HG03565 (cell line): ENCODE measurements at regions not wholly inside any gene's neighbourhood (a gene's known extent, or its start where the extent isn't known, plus 50 kb on each side); places are given as distances from the start of the nearest gene placed in this dataset.

Experiments used
- ATAC-seq: cut with Tn5 transposase; IDR thresholded peaks from one replicate; pipeline ENCODE4 v1.9.1; 2021; ENCODE audit warnings: mild to moderate bottlenecking, moderate library complexity; ENCODE audit not compliant: unreplicated experiment

DNA sequence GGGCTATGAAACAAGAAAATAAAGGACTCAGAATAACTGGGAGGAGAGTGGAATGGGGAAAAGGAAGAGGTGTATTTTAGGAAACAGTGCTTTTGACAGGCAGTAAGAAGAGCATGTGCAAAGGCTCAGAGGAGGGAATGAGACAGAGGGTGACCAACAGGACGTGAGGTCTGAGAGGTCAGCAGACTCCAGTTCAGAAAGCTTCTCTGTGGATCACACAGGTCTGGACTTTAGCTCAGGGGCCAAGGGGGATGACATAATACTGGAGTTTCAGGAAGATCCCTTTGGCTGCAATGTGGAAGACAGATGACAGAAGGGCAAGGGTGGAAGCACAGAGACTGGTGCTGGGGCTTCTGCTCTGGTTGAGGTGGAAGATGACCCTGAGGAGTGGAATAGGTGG lies 489.9 kb upstream of the CDH5 start:
- ATAC-seq: no peak

DNA sequence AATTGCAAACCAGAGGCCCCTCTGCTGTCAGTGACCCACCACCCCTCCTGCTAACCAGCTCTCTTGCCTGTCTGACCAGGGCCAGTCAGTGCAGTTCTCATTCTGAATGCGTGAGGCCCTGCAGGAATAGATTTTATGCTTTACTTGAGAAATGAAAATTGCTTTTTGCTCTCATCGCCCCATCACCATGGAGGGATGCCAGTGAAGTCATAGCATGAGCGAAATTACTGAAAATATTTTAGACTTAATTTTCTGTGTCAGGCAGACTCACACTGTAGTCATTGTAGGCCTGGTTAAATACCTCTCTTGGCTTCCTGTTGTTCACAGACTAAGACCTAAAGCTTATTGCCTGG lies 490.5 kb upstream of the CDH5 start:
- no peak for ATAC-seq

DNA sequence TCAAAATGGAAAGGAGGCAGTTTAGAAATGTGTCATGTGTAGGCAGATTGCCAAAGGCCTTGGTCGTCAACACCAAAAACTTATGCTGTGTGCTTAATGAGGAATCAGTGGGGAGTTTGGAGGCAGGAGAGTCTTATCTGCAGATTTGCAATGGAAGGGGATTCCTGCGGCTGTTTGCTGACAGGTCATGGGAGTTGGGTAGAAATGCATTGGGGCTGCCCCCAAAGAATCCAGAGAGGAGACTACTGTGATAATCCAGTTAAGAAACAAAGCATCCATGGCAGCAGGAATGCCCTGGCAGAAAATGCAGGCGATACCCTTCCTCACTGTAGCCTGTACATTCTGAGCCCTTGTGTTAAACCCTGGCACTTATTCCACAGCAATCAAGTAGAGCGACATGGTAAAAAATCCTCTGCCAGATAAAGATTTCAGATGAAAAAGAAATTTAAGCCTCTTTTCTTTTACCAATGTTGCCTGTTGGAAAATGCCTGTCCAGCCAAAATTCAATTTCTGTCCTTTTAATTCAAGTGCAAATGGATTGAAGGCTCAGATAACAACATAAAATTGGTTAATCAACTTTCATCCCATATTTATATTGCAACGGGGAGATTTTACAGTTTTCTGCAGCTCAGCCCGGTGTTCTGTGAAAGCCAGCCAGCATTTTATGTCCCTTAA lies 491.0 kb upstream of the CDH5 start:
- ATAC-seq: no peak

DNA sequence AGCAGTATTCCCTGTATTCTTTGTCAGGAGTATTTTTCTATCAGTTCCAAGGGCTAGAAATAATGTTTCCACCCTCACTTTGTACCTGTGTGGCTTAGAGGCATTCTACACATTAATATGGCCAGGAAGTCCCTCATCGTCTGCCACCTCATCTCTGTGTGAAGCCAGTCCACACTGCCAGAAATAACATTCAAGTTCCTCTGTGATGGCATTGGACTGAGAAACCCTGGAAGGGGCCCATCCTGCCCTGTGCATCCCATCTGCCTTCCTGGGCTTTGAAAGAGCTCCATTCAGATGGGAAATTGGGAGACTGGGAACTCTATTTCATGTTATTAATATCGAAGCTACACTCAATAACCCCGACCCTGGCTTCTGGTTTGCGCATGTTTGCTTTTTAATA lies 497.2 kb upstream of the CDH5 start:
- ATAC-seq: no peak

DNA sequence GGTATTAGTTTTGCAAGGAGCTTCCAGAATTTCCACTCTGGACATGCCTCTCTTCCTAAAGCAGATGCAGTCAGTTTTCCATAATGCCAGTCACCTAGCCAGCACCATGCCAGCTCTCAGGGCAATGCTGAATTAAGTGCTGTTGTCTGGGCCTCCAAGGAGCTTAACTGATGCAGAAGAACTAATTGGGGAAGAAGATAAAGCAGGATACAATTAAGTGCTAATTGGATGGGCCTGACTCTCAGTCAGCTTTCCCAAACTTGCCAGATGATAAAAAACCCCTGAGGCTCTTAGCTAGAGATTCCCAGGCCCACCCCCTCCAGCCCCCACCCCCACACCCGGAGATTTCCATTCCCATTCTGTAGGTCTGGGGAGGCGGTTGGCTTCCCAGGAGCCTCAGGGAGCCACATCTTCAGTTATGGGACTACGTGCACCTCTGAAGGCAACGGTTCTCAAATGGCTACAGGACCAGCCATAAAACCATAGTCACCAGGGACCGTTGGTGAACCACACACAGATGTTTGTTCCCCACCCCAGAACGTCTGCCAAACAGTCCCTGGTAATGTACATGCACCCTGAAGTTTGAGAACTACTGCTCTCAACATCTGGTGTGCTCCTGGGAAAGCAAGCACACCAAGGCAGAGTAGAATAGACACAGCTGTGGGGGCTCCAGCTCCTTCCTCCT lies 499.1 kb upstream of the CDH5 start:
- ATAC-seq: no peak

DNA sequence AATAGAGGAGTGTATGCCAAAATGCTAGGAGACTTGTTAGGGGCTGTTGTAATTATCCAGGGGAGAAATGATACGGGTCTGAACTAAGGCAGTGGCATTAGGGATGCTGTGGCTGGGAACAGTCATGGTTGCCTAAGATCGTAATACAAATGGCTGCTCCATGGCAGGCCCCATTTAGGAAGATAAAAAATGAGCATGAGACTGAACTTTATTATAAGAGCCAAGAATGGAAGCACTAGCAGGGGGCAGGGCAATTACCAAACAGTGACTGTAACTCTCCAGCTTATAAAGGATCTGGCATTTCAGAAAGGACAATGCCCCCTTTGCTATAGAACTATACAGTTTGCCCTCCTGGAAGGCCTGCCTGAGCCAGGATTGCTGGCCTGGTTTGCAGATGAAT lies 503.3 kb upstream of the CDH5 start:
- no peak for ATAC-seq

DNA sequence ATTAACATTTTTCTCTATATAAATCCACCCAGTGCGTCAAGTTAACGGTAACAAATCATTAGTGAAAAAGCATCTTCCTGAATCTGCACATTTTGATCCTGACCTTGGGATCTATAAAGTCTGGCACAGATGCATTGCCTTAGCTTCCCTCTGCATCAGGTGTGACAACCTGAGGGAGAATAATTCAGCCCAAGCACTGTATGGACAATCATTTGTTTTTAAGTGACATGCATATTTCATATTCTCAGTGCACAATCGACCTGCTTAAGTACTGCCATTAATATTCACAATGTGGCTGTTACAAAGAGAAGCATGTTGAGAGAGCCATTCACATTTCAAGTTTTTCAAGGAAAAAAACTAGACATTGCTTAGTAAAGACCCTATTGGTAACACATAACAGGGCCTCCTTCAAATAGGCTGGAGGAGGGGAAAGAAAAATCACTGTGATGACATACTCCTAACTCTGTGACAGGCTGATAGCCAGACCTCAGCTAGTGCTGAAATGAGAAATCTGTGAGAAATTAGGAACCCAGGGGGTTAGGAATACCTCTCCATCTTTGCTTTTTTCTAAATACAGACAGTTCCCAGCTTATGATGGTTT lies 505.3 kb upstream of the CDH5 start:
- no peak for ATAC-seq

DNA sequence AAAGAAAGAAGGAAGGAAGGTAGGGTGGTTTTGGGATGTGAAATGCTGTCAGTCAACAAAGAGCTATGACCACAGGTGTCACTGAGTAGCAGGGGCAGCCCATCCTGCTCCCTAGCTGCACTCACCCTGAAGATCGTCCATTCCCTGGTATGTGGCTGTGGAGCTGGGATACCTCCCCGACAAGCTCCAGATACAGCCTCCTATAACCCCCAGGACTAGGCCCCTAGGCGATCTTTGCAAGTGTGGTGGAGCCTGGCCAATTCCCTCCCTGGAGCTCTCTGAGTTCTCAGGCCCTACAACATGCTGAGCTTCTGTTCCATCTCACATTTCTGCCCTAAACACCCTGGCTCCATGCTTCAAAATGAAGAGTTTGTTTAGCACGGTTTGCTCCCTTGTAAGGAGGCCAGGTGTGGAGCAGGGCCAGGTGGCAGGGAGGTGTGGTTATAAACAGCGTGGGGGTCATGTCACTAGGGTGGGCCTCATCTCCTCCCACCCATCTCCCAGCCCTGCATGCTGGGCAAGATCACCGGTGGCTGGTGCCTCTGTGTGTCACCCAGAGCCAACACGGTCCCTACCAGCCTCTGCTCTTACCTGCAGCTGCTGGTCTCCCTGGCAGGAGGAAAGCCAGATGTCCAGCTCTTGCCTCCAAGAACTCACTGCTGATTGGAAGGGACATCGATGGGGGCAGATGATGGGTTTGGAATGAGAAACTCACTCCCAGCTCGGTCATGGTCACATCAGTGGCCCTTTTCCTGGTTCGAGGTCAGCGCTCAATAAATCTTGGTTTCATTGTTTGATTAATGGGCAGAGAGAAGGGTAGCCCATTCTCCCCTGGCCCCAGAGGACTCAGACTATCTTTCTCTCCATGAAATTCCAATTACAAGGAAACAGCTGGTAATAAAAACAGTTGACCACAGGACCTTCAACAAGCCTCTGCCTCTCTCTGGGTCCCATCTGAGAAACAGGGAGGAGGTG lies 511.0 kb upstream of the CDH5 start:
- no peak for ATAC-seq

DNA sequence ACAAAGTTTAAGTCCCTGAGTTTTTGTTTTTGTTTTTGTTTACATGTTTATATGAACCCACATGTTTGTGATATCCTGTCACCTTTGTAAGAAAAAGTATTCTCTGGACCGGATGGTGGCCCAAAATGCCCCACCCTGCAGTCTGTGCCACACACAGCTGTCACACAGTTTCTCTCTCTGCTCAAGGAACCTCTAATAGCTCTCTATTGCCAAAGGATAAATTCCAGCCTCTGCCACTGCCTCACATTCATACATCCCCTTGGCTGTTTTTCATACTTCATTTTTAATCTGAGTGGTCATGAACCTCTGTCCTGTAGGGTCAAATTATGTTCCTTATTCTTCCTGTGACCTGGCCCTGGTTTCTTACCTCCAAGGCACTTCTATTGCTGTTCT lies 520.3 kb upstream of the CDH5 start:
- ATAC-seq: no peak

DNA sequence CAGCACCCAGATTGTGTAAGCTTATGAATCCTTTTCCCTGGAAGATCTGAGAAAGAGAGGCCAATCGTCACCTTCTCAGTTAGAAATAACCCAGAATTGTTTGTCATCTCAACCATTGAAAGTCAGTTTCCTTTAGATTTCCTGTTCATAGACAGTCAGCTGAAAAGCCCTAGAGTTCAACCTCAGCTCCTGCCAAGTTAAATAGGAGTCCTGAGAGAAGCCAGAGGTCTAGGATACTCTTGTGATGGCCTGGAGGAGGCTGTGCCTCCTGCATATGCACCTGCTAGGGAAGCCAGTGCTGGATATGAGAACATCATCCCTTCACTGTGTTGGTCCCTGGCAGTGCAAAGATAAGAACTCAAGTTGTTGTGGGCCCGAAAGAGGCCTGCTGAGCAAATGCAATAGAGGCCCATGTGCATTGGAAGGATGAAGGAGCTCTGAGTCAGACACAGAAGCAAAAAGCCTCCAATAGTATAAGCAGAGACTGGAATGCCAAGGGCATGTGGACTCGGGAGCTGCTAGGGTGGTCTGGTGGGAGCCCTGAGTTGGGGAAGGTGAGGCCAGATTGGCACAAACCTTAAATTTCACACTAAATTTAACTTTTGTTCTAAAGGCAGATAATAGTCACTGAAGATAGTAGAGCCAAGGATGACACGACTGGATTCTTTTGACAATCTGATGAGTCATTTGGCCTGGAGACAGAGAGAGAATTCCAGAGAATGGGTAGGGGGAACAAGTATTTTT lies 520.9 kb upstream of the CDH5 start:
- no peak for ATAC-seq

DNA sequence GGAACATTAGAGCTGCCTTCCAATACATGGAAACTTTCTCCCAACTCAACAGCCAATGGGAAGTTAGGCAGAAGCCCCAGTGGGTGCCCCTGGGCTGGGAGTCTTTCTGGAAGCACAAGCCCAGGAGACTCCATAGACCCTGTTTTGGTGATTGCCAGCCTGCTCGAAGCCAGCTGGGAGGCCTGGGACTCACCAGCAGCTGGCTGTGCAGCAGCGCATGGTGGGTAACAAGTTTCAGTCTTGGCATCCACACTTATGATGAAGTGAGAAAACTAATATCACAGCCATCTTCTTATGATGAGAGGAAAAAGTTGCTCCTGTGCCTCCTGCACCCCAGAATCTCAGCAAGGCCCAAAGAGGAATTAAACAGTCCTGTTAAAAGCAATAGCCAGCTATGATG lies 522.5 kb upstream of the CDH5 start:
- ATAC-seq: no peak

DNA sequence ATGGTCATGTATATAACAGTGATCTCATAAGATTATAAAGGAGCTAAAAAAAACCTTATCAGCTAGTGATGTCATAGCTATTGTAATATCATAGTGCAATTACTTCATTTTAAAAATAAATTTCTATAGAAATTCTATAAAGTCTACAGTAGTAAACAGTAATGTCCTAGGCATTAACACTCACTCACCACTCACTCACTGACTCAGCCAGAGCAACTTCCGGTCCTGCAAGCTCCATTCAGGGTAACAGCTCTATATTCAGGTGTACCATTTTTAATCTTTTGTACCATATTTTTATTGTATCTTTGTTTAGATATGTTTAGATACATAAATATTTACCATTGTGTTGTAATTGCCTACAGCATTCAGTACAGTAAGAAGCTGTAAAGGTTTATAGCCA lies 524.4 kb upstream of the CDH5 start:
- ATAC-seq: no peak

DNA sequence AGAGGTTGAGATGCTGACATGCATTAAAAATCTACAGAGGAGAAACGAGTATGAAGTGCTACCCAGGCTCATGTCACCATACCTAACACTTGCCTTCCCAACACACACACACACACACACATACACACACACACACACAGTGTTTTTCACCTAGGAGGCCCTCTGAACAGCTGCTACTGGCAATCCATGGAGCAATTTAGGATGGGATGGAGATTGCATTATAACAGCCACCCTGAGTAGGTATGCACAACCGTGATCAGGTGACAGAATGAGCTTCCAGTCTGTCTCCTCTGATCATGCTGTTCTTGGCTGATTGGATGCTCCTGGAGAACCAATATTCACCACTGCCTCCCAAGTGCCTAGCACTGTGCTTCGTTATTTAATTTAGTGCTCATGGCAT lies 528.5 kb upstream of the CDH5 start:
- ATAC-seq: no peak

DNA sequence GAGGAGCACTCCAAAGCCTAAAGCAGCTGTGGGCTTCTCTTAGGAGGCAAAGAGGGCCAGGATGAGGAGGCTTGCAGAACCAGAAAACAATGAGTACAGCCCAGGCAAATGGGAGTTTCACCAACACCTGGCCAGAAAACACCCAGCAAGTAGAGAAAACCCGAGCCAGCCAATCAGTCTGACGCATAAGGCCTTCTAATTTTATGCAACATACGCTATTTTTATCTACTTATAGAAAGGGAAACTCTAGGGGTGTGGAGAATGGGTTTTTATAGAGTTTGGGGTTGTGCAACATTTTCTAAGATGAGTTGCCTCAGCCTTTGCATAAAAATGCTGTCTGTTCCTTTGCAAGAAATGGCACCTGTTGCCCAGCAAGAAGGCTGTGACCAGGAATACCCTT lies 529.0 kb upstream of the CDH5 start:
- ATAC-seq: no peak

DNA sequence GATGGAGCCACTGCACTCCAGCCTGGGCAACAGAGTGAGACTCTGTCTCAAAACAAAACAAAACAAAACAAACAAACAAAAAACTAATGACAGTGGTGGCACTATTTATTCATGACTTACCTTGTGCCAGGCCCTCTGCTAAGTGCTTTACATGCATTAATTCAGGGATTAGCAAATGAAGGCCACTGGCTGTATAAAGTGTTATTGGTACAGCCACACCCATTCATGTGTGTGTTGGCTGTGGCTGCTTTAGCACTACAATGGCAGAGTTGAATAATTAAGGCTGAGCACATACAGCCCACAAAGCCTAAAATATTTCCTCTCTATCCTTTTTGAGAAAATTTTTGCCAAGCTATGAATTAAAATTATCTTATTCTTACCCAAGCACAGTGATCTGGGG lies 531.8 kb upstream of the CDH5 start:
- ATAC-seq: no peak

DNA sequence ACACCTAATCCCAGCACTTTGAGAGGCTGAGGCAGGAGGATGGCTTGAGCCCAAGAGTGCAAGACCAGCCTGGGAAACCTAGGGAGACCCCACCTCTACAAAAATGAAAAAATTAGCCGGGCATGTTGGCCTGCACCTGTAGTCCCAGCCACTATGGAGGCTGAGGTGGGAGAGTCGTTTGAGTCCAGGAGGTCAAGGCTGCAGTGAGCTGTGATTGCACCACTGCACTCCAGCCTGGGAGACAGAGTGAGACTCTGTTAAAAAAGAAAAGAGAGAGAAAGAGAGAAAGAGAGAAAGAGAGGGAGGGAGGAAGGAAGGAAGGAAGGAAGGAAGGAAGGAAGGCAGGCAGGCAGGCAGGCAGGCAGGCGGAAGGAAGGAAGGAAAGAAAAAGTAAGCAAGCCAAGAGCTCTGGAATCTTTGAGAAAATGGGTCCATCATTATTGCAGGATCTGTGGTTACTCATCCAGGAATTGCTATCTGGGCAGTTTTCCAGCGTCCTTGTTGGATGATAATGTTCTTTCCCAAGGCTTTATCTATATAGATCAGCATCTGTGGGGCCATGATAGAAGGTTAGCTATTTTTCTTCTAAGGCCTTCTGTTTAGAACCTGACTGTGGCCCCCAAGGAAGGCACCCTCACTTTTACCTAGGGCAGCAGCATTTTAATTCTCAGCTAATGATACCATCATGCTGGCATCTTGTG lies 533.2 kb upstream of the CDH5 start:
- no peak for ATAC-seq

DNA sequence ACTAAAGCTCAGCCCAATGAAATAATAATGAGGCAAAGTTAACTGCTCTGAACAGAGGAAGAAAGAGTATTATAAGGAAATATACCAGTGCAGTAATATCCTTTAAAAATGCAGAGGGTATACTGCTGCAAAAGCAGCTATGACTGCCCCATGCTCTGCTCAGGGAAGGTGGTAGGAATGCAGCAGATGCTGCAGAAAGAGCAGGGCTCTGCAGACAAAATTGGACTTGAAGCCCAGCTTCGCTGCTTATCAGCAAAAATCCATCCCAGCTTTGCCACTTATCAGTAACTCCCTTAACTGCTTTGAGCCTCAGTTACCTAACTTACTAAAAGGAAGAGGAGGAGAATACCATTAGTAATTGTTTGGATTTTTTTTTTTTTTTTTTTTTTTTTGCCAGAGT lies 533.8 kb upstream of the CDH5 start:
- no peak for ATAC-seq

DNA sequence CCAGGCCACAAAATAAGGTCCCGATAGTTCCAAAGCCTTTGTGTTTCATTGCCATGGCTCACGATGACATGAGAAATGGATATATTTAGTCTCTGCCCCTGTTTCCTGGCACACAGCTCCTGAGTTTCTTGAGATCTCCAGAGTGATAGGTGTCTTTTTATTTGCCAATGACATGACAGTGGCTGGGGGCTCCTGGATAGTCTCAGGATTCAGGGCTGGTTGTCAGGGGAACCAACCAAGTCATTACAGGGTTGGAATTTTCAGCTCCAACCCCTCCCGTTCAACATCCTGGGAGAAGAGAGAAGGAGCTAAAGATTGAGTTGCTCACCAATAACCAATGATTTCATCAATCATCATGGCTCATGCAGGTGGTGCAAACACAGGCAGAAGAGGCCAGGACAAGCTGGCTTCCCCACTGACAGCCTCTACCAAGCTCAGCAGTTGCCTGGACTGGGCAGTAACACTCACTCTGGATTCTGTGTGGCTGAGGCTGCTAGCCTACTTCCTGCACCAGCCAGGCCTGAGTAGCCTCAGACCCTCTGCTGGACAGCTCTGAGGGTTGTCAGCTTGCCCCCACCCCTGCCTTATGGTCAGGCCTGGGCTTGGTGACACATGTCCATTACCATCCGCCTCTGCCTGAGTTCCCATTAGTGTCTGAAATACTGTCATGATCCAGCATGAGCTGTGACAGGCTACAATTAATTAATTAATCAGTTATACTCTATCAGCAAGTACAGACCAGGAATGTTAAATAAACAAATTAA lies 534.4 kb upstream of the CDH5 start:
- no peak for ATAC-seq

DNA sequence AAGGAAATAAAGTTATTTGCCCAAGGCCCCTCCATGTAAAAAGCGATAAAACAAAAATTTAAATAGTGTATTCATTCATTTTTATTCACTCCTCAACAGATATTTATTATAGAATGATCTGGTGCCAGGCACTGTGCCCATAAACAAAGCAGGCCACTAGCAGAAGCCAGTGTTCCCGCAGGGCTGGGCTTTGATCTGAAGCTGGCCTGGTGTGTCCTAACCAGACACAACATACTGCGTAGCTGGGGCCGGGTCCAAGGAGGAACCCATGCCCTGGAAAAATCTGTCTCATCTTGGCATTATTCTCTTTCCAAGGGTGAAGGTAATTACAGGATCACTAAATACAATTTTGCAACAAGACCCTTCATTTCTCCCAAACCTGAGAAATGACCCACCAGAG lies 537.4 kb upstream of the CDH5 start:
- ATAC-seq: no peak

DNA sequence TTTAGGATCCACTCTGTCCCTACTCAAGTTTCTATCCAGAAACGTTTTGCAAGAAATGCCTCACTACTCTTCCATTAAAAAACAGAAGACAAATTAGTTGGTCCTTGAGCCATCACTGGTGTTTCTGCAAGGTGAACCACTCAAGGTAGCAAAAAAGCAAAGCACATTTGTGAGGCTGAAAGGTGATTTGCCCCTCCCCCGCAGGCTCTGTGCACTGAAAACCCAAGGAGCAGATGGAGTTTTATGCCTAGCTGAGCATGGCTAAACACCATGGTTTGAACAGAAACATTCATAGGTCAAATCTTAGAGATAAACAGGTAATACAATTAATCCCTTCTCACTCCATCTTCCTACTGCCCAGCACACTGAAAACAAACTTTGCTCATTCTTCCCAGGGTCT lies 538.2 kb upstream of the CDH5 start:
- ATAC-seq: no peak
